OCI-M1 (cell line): ENCODE measurements at regions not wholly inside any gene's neighbourhood (a gene's known extent, or its start where the extent isn't known, plus 50 kb on each side); places are given as distances from the start of the nearest gene placed in this dataset.
"Not testable (repeated sequence)": the region's sequence is repeated elsewhere in the genome, so short reads cannot be mapped to it uniquely, and the experiment has no call there.

Experiments
- DNase-seq: peaks from one replicate; lab custom pipeline; 2025; lab: John Stamatoyannopoulos, UW

DNA sequence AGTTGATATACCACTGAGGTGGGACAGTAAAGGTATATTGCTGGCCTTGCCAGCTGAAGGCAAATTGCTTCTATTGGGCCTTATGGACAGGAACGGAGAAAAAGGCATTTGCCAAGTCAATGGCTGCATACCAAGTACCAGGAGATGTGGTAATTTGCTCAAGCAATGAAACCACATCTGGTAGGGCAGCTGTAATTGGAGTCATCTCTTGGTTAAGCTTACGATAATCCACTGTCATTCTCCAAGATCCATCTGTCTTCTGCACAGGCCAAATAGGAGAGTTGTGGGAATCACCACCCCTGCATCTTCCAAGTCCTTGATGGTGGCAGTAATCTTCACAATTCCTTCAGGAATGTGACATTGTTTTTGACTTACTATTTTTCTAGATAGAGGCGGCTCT, 350.7 kb upstream of the ADAMTS5 start:
- DNase-seq: not testable (repeated sequence)

- peak; percentile 6 for DNase-seq
Measured at GRCh38 chr21:27315373-27315772, 348.5 kb upstream of the ADAMTS5 start.

GRCh38 chr21:27314131-27314530, 347.2 kb upstream of the ADAMTS5 start:
- no peak for DNase-seq

- no peak for DNase-seq
Measured at GRCh38 chr21:27306791-27307775, 340.2 kb upstream of the ADAMTS5 start.

- no peak for DNase-seq
Measured at GRCh38 chr21:27306206-27306605, 339.3 kb upstream of the ADAMTS5 start.

DNA sequence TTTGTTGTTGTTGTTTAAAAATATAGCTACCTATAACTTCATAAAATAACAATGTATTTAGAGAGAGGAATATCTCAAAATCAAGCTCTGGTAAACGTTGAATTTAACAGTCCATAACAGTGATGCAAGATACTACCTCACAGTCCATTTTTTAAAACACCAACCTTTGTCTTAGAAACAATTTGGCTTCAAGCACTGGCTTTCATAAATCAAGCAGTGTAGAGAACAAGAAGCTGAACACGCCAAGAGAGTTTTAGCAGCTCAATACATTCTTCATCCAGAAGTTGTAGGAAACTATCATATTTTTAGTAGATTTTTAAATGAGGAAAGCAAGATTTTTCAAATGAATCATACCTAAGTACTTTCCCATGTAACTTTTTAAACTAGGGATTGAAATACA, 334.3 kb upstream of the ADAMTS5 start:
- no peak for DNase-seq

- no peak for DNase-seq
Measured at GRCh38 chr21:27300770-27301169, 333.9 kb upstream of the ADAMTS5 start.

GRCh38 chr21:27298465-27298864, 331.6 kb upstream of the ADAMTS5 start:
- DNase-seq: no peak

DNA sequence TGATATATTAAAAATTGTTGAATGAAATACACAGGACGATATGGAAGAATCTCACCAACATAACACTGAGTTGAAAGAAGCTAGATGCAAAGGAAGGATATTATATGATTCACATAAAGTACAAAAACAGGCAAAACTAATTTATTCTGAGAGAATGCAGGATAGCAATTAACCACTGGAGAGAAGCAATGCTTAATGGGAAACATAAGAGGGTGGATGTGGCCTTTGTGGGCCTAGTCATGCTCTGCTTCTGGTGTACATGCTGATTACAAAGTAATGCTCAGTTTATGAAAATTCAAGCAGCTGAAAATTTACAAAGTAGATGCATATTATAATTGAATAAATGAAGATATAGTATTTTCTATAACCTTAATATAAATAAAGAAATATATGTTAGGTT, 326.4 kb upstream of the ADAMTS5 start:
- DNase-seq: no peak

- DNase-seq: no peak
Measured at GRCh38 chr21:27292783-27293182, 325.9 kb upstream of the ADAMTS5 start.

DNA sequence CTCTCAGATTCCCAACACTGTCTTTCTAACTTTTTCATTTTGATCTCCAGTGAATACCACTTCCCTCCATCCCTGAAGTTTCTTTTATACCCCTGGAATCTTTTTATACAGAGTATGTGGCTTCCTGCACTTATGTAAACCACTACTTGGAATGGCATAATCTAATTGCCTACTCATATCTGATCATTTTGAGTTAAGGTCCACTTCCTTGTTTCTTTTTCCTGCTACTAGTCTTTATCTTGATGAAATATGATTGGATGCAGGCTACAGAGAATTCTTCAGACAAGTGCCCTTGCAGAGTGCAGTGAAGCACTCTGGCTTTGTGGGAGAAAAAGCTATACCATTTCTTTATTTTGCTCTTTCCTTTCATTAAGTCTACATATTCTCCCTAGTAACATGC, 325.3 kb upstream of the ADAMTS5 start:
- peak; percentile 7 for DNase-seq

DNA sequence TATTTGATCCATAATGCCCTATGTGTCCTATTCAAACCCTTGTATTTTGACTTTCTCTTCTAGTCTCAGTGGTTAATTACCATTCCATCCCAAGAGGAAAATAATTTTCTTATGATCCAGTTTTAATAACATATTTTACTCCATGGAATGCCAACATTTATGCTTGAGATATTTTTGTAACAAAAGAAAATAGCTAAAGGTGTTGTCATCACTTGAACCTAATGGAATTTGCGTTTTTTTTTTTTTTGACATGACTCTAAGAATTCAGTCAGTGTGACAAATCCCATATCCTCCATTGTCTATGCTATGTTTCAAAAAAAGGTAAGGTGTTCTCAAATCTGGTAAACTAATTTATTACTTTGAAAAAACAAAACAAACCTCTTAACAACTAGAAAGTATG, 324.1 kb upstream of the ADAMTS5 start:
- DNase-seq: no peak

DNA sequence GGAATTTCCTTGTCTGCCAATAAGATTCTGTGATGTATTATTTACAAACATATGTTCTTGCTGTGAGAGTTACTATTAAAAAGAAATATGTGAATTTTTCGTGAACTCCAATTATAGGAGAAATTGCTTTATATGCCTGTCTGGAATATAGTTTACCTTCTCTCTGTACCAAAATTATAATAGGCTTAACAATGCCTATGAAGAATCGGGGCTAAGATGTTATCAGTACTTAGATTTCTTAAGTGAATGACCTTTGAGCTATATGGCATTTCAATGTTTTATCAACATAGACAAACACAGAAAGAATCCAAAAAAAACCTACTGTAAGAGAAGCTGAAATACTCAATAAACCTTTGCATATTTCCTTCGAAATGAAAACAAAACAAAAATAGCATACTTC, 323.1 kb upstream of the ADAMTS5 start:
- DNase-seq: no peak

- DNase-seq: no peak
Measured at GRCh38 chr21:27286760-27287159, 319.9 kb upstream of the ADAMTS5 start.

DNA sequence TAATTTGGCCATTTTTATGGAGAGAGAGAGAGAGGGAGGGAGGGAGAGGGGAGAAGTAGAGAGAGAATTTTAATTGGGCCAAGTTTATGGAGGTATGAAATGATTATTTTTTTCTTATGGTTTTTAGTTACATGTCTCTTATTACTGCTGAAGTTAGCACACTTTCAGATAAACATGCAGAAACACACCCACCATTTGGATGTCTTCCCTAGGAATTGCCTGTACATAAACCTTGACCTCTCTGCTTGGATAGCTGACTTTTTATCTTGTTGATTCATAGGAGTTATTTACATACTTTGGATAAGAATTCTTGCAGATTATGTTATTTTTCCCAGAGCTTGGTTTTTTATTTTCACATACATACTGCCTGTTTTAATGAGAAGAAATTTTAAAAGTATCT, 310.2 kb upstream of the ADAMTS5 start:
- no peak for DNase-seq

GRCh38 chr21:27275294-27275927, 308.5 kb upstream of the ADAMTS5 start:
- DNase-seq: peak; percentile 14

- peak; percentile 44 for DNase-seq
Measured at GRCh38 chr21:27269644-27270043, 302.8 kb upstream of the ADAMTS5 start.

- no peak for DNase-seq
Measured at GRCh38 chr21:27268290-27268689, 301.4 kb upstream of the ADAMTS5 start.

DNA sequence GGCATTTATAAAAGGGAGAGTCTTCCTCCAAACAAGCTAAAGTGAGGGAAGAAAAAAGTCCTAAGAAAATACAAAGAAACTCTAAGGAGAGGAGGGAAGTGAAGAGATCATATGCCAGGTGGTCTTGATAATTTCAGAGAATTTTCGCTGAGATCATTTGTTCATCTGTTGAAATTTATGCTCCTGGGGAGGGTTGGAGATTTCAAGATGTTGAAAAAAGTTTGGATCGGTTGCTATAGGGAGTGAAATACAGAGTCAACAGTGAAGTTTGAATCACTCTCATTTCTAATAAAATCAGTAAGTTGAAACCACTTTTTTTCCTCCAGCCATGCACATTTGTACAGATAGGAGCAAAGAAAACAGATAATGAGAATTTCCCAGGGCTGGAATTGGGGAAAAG, 299.1 kb upstream of the ADAMTS5 start:
- DNase-seq: no peak

DNA sequence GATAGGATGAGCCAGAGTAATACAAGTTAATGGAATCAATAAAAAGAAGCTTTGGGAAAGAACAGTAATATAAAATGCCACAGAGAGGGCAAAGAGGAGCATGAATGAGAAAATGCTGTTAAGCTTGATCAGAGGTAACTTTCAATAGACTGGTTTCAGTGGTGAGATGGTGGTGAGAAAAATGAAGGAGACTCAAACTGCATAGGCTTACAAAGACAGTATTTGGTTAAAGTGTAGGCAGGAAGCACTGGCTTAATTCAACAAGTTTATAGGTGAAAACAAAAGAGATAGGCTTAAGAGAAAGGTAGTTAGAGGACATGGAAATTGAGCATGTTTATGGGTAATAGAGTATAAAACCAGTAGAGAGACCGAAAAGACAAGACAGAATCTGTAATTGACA, 298.6 kb upstream of the ADAMTS5 start:
- no peak for DNase-seq

- no peak for DNase-seq
Measured at GRCh38 chr21:27261676-27262075, 294.8 kb upstream of the ADAMTS5 start.

GRCh38 chr21:27260728-27261127, 293.8 kb upstream of the ADAMTS5 start:
- no peak for DNase-seq

- no peak for DNase-seq
Measured at GRCh38 chr21:27258742-27259448, 292.0 kb upstream of the ADAMTS5 start.
